ENCODE measurements at regions not wholly inside any gene's neighbourhood (a gene's known extent, or its start where the extent isn't known, plus 50 kb on each side); places are given as distances from the start of the nearest gene placed in this dataset.

DNA sequence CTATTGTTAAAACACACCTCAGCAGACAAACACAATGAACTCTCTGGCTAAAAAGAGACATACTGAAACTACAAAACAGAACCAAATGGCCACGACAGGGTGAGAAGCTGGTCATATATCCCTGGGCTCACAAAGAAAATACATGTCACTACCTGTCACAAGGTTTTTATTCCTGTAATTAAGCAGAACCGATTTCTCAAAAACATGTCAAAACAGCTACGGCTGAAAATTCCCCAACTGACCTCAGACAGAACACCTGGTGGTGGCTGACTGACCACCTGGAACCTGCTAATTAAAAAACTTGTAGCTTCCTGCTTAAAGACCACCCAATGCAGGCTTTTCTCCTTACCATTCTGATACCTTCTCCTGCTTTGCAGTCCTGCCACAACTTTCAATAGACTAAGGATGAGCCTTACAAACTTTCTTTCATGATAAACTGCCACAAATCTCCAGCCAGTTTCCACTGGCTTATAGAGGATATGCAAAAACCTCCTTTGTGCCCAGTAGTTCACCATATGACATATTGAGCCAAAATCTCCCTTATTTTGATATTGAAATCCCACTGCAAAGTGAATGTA is 571.9 kb downstream of the SPOCK3 start:
- Histone ChIP-seq H3K27me3 (ENCODE audit: control insufficient read depth, low read length) (no peaks in the 10 kb centered on the region), H4K20me1 (ENCODE audit: control insufficient read depth, insufficient read depth, low read depth, low read length) (no peaks in the 10 kb centered on the region), H3F3A (ENCODE audit: control insufficient read depth, insufficient read depth) (no peaks in the 10 kb centered on the region), H3K79me2 (ENCODE audit: control insufficient read depth, low read length) (no peaks in the 10 kb centered on the region), H3K4me3 (ENCODE audit: low read length) (no peak overlapping the region), H3K36me3 (ENCODE audit: control insufficient read depth, low read length) (no peaks in the 10 kb centered on the region), H3K9me3 (ENCODE audit: control insufficient read depth, insufficient read depth, low read length) (no peaks in the 10 kb centered on the region), H3K27ac (ENCODE audit: low read depth, low read length) (no peak overlapping the region), H3K4me2 (ENCODE audit: low read length) (no peak overlapping the region), H3K9me2 (replicated peaks; ENCODE audit: control insufficient read depth, low read length) (no peaks in the 10 kb centered on the region), H3K4me1 (ENCODE audit: control insufficient read depth, low read length) (no peaks in the 10 kb centered on the region)
- TF ChIP-seq EZH2phosphoT487 (IDR thresholded peaks at IDR 0.05; ENCODE audit: borderline replicate concordance, low read length) = no peak
- TF ChIP-seq, protein P1, sequence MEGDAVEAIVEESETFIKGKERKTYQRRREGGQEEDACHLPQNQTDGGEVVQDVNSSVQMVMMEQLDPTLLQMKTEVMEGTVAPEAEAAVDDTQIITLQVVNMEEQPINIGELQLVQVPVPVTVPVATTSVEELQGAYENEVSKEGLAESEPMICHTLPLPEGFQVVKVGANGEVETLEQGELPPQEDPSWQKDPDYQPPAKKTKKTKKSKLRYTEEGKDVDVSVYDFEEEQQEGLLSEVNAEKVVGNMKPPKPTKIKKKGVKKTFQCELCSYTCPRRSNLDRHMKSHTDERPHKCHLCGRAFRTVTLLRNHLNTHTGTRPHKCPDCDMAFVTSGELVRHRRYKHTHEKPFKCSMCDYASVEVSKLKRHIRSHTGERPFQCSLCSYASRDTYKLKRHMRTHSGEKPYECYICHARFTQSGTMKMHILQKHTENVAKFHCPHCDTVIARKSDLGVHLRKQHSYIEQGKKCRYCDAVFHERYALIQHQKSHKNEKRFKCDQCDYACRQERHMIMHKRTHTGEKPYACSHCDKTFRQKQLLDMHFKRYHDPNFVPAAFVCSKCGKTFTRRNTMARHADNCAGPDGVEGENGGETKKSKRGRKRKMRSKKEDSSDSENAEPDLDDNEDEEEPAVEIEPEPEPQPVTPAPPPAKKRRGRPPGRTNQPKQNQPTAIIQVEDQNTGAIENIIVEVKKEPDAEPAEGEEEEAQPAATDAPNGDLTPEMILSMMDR (IDR thresholded peaks at IDR 0.05; ENCODE audit: low read depth, low read length, poor library complexity, severe bottlenecking) = no peak

DNA sequence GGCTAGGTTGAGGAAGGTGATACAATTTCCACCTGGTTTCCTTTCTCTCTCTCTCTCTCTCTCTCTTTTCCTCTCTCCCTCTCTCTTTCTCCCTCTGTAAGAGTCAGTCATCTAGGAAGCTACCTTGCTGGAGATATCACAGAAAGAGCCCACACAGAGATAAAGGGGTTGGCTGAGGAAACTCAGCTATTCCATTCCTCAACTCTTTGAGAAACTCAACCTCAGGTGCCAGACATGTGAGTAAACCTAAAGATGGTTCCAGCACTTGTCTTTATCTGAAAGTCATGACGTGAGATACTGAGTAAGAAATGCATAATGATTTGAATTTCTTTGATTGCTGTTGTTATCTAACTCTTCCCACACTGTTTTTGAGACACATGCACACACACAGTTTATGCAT is 564.0 kb downstream of the SPOCK3 start:
- Histone ChIP-seq H3K9me3 (ENCODE audit: control insufficient read depth, insufficient read depth, low read length) (no peaks in the 10 kb centered on the region), H3K36me3 (ENCODE audit: control insufficient read depth, low read length) (no peaks in the 10 kb centered on the region), H3K4me3 (ENCODE audit: low read length) (no peak overlapping the region), H3K9me2 (replicated peaks; ENCODE audit: control insufficient read depth, low read length) (no peaks in the 10 kb centered on the region), H3F3A (ENCODE audit: control insufficient read depth, insufficient read depth) (no peaks in the 10 kb centered on the region), H3K4me2 (ENCODE audit: low read length) (no peak overlapping the region), H3K27me3 (ENCODE audit: control insufficient read depth, low read length) (no peaks in the 10 kb centered on the region), H3K79me2 (ENCODE audit: control insufficient read depth, low read length) (no peaks in the 10 kb centered on the region), H4K20me1 (ENCODE audit: control insufficient read depth, insufficient read depth, low read depth, low read length) (no peaks in the 10 kb centered on the region), H3K27ac (ENCODE audit: low read depth, low read length) (no peak overlapping the region), H3K4me1 (ENCODE audit: control insufficient read depth, low read length) (no peaks in the 10 kb centered on the region)
- TF ChIP-seq, protein P1 (IDR thresholded peaks at IDR 0.05; ENCODE audit: low read depth, low read length, poor library complexity, severe bottlenecking) = no peak
- no peak for TF ChIP-seq EZH2phosphoT487 (IDR thresholded peaks at IDR 0.05; ENCODE audit: borderline replicate concordance, low read length)

DNA sequence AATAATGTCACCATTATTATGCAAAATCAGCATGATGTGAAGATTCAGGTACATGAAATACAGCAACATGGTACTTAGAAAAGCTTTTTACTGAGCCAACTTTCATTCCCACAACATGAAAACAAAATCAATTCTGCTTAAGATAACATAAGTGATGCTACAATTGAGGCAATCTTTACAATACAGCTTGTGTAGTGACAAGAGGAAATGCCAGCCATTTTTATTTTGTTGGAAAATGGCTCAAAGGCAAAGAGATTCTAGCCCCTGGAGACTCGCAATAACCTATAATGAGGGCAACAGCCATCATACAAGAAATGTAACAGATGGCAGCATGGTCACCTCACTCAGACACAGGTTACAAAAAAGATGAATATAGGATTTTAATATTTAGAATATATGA is 560.4 kb downstream of the SPOCK3 start:
- Histone ChIP-seq H3K9me3 (ENCODE audit: control insufficient read depth, insufficient read depth, low read length) (no peaks in the 10 kb centered on the region), H3K79me2 (ENCODE audit: control insufficient read depth, low read length) (no peaks in the 10 kb centered on the region), H3K27ac (ENCODE audit: low read depth, low read length) (no peak overlapping the region), H4K20me1 (ENCODE audit: control insufficient read depth, insufficient read depth, low read depth, low read length) (no peaks in the 10 kb centered on the region), H3F3A (ENCODE audit: control insufficient read depth, insufficient read depth) (no peaks in the 10 kb centered on the region), H3K4me2 (ENCODE audit: low read length) (no peak overlapping the region), H3K27me3 (ENCODE audit: control insufficient read depth, low read length) (no peaks in the 10 kb centered on the region), H3K4me1 (ENCODE audit: control insufficient read depth, low read length) (no peaks in the 10 kb centered on the region), H3K4me3 (ENCODE audit: low read length) (no peak overlapping the region), H3K9me2 (replicated peaks; ENCODE audit: control insufficient read depth, low read length) (no peaks in the 10 kb centered on the region), H3K36me3 (ENCODE audit: control insufficient read depth, low read length) (no peaks in the 10 kb centered on the region)
- TF ChIP-seq, protein P1 (IDR thresholded peaks at IDR 0.05; ENCODE audit: low read depth, low read length, poor library complexity, severe bottlenecking) = no peak
- TF ChIP-seq EZH2phosphoT487 (IDR thresholded peaks at IDR 0.05; ENCODE audit: borderline replicate concordance, low read length) = no peak
